H1 (cell line): ENCODE measurements at regions not wholly inside any gene's neighbourhood (a gene's known extent, or its start where the extent isn't known, plus 50 kb on each side); places are given as distances from the start of the nearest gene placed in this dataset.

Experiments
- BRCA1 ChIP-seq: IDR thresholded peaks from 2 replicates; pipeline ENCODE4 v1.6.1; 2012; ENCODE audit warnings: low read depth, low read length, improper control_type of control experiment
- CBX8 ChIP-seq: fragments of 300-800, 300-1000 bp; sonication (generic); IDR thresholded peaks from 2 replicates; pipeline ENCODE4 v1.7.1; 2016; ENCODE audit warnings: low read depth, low read length, borderline replicate concordance
- CTBP2 ChIP-seq: IDR thresholded peaks from 2 replicates; pipeline ENCODE4 v1.7.0; 2011; ENCODE audit warnings: borderline replicate concordance, mild to moderate bottlenecking, moderate library complexity, mixed read lengths, low read length; ENCODE audit not compliant: insufficient read depth, insufficient read length
- RAD21 ChIP-seq, 2 experiments: IDR thresholded peaks in 1 of 2; conservative IDR thresholded peaks in 1 of 2; 2 replicates each; pipeline ENCODE4 v1.6.1; 2011; ENCODE audit warnings: low read depth in 2 of 2, low read length in 2 of 2, improper control_type of control experiment in 1 of 2, inconsistent platforms in 1 of 2, mild to moderate bottlenecking in 1 of 2, moderate library complexity in 1 of 2
- RXRA ChIP-seq: IDR thresholded peaks from 2 replicates; pipeline ENCODE4 v1.6.1; 2011; ENCODE audit warnings: low read depth, mild to moderate bottlenecking, low read length, moderate library complexity; ENCODE audit not compliant: insufficient read depth
- YY1 ChIP-seq: IDR thresholded peaks from 2 replicates; pipeline ENCODE4 v1.6.1; 2011; ENCODE audit warnings: low read depth, mild to moderate bottlenecking, low read length

- TF ChIP-seq CBX8 (no peak), RXRA (no peak), RAD21 (IDR thresholded peaks at IDR 0.05 in 1 of 2, conservative IDR thresholded peaks at IDR 0.05 in 1 of 2; ENCODE audit: low read depth in 2 of 2, low read length in 2 of 2) (peak; percentile 74 to 81), BRCA1 (no peak), YY1 (no peak), CTBP2 (no peak)
Measured at GRCh38 chr18:73980289-73980979, 167.2 kb downstream of the FBXO15 start (continued).
